Karpas-422 (cell line): ENCODE measurements at regions not wholly inside any gene's neighbourhood (a gene's known extent, or its start where the extent isn't known, plus 50 kb on each side); places are given as distances from the start of the nearest gene placed in this dataset.

Experiments used
- DNase-seq: peaks from one replicate; pipeline ENCODE4 v3.0.0-alpha.2; 2015
- H2AFZ ChIP-seq: fragments of 200-600 bp; sonication (generic); 2 replicates; pipeline ENCODE4 v1.6.1; 2014; ENCODE audit warnings: antibody characterized with exemption, low read length, mixed read lengths
- H3K27ac ChIP-seq: fragments of 200-600 bp; sonication (generic); 2 replicates; pipeline ENCODE4 v1.5.1; 2014; ENCODE audit warnings: mild to moderate bottlenecking, low read length, moderate library complexity
- H3K27me3 ChIP-seq: fragments of 200-600 bp; sonication (generic); 2 replicates; pipeline ENCODE4 v1.6.1; 2014; ENCODE audit warnings: low read length, mixed read lengths
- H3K36me3 ChIP-seq: fragments of 200-600 bp; sonication (generic); 2 replicates; pipeline ENCODE4 v1.6.1; 2014; ENCODE audit warnings: low read length, mixed read lengths; ENCODE audit not compliant: insufficient read depth
- H3K4me1 ChIP-seq: fragments of 200-600 bp; sonication (generic); 2 replicates; pipeline ENCODE4 v1.6.1; 2014; ENCODE audit warnings: mild to moderate bottlenecking, low read length, mixed read lengths
- H3K4me2 ChIP-seq: fragments of 200-600 bp; sonication (generic); 2 replicates; pipeline ENCODE4 v1.6.1; 2014; ENCODE audit warnings: low read length, low read depth, mild to moderate bottlenecking; ENCODE audit not compliant: poor library complexity, severe bottlenecking
- H3K4me3 ChIP-seq: fragments of 200-600 bp; sonication (generic); 2 replicates; pipeline ENCODE4 v1.5.1; 2014; ENCODE audit warnings: mild to moderate bottlenecking, antibody characterized with exemption, low read length, mixed read lengths
- H3K79me2 ChIP-seq: fragments of 200-600 bp; sonication (generic); 2 replicates; pipeline ENCODE4 v1.6.1; 2014; ENCODE audit warnings: mild to moderate bottlenecking, low read length, mixed read lengths
- H3K9ac ChIP-seq: fragments of 200-600 bp; sonication (generic); 2 replicates; pipeline ENCODE4 v1.6.0; 2014; ENCODE audit warnings: low read length
- H3K9me2 ChIP-seq: fragments of 200-600 bp; sonication (generic), shearing (Covaris generic); replicated peaks from 2 replicates; pipeline ENCODE4 v1.6.0; 2014; ENCODE audit warnings: mild to moderate bottlenecking, low read length, moderate library complexity; ENCODE audit not compliant: insufficient read depth
- H3K9me3 ChIP-seq: fragments of 300-700, 200-600 bp; sonication (generic); 2 replicates; pipeline ENCODE4 v1.6.1; 2014; ENCODE audit warnings: low read length, mixed read lengths
- H4K20me1 ChIP-seq: fragments of 200-600 bp; sonication (generic); 2 replicates; pipeline ENCODE4 v1.6.1; 2014; ENCODE audit warnings: mild to moderate bottlenecking, antibody characterized with exemption, low read length, low read depth; ENCODE audit not compliant: insufficient read depth

- H3K9me3 ChIP-seq, result peaks cover 18% of the 10 kb centered on the region
- H3K36me3 ChIP-seq, result no peaks in the 10 kb centered on the region
- no peak overlapping the region for H3K4me3 ChIP-seq
- no peak overlapping the region for H3K4me2 ChIP-seq
- H2AFZ ChIP-seq, result no peak overlapping the region
- no peak overlapping the region for H3K9ac ChIP-seq
- DNase-seq, result no peak
- no peaks in the 10 kb centered on the region for H3K4me1 ChIP-seq
- no peaks in the 10 kb centered on the region for H3K27me3 ChIP-seq
- H3K27ac ChIP-seq, result no peak overlapping the region
- H3K79me2 ChIP-seq, result no peaks in the 10 kb centered on the region
- H4K20me1 ChIP-seq, result no peaks in the 10 kb centered on the region
- no peaks in the 10 kb centered on the region for H3K9me2 ChIP-seq
Observed at GRCh38 chr2:172195836-172196376, 93.2 kb upstream of the DLX2 start.

DNA sequence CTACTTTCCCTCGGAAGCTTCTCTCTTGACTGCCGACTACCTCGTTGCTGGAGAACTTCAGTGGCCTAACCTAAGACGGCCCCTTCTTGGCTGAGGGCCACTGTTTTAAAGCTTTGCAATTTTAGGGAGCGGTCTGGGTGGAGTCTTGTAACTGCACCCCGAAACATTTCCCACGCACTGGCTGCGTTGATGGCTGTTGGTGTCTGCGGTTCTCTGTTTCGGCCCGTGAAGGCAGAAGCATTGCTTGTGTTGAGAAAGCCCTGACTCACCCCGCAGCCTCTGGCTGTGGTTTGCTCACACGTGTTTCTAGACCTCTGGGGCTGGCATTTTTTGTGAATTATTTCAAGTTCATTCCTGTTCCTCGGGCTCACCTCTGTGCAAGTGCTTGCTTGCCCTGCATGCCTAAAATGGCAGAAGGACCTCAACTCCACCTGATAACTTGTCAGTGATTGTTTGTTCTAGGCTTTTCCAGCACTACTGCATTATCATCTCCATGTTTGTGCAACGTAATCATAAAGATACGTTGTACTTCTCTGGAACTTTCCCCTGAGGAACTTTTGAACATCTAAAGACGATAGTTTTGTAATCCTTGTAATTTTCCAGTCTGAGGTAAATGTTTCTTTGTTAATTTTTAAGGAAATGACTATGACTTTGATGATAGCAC lies 94.2 kb upstream of the DLX2 start:
- H3K4me2 ChIP-seq, result no peak overlapping the region
- H3K4me1 ChIP-seq, result no peaks in the 10 kb centered on the region
- no peak for DNase-seq
- peaks cover 18% of the 10 kb centered on the region for H3K9me3 ChIP-seq
- H2AFZ ChIP-seq, result no peak overlapping the region
- H3K27me3 ChIP-seq, result no peaks in the 10 kb centered on the region
- no peaks in the 10 kb centered on the region for H3K36me3 ChIP-seq
- H3K4me3 ChIP-seq, result no peak overlapping the region
- no peak overlapping the region for H3K27ac ChIP-seq
- no peaks in the 10 kb centered on the region for H3K9me2 ChIP-seq
- no peaks in the 10 kb centered on the region for H3K79me2 ChIP-seq
- no peaks in the 10 kb centered on the region for H4K20me1 ChIP-seq
- H3K9ac ChIP-seq, result no peak overlapping the region

- H3K27ac ChIP-seq, result no peak overlapping the region
- DNase-seq, result no peak
- no peaks in the 10 kb centered on the region for H3K79me2 ChIP-seq
- no peaks in the 10 kb centered on the region for H3K9me2 ChIP-seq
- no peak overlapping the region for H3K4me3 ChIP-seq
- H3K36me3 ChIP-seq, result no peaks in the 10 kb centered on the region
- peaks cover 18% of the 10 kb centered on the region for H3K9me3 ChIP-seq
- H4K20me1 ChIP-seq, result no peaks in the 10 kb centered on the region
- no peaks in the 10 kb centered on the region for H3K27me3 ChIP-seq
- H3K4me2 ChIP-seq, result no peak overlapping the region
- H3K9ac ChIP-seq, result no peak overlapping the region
- H3K4me1 ChIP-seq, result no peaks in the 10 kb centered on the region
- no peak overlapping the region for H2AFZ ChIP-seq
Observed at GRCh38 chr2:172198361-172198760, 95.7 kb upstream of the DLX2 start.

GRCh38 chr2:172198908-172199307 lies 96.2 kb upstream of the DLX2 start:
- Histone ChIP-seq H3K9ac (no peak overlapping the region), H3K36me3 (no peaks in the 10 kb centered on the region), H3K4me3 (no peak overlapping the region), H2AFZ (no peak overlapping the region), H3K27ac (no peak overlapping the region), H4K20me1 (no peaks in the 10 kb centered on the region), H3K9me2 (no peaks in the 10 kb centered on the region), H3K27me3 (no peaks in the 10 kb centered on the region), H3K79me2 (no peaks in the 10 kb centered on the region), H3K4me2 (no peak overlapping the region), H3K4me1 (no peaks in the 10 kb centered on the region), H3K9me3 (peaks cover 14% of the 10 kb centered on the region)
- DNase-seq, result no peak

- H3K9me2 ChIP-seq, result no peaks in the 10 kb centered on the region
- no peaks in the 10 kb centered on the region for H3K79me2 ChIP-seq
- H4K20me1 ChIP-seq, result no peaks in the 10 kb centered on the region
- no peak overlapping the region for H3K4me3 ChIP-seq
- peaks cover 8% of the 10 kb centered on the region for H3K9me3 ChIP-seq
- no peak overlapping the region for H3K9ac ChIP-seq
- H3K36me3 ChIP-seq, result no peaks in the 10 kb centered on the region
- no peaks in the 10 kb centered on the region for H3K27me3 ChIP-seq
- H3K4me2 ChIP-seq, result no peak overlapping the region
- DNase-seq, result peak; percentile 75
- H3K27ac ChIP-seq, result no peak overlapping the region
- H2AFZ ChIP-seq, result no peak overlapping the region
- H3K4me1 ChIP-seq, result no peaks in the 10 kb centered on the region
Observed at GRCh38 chr2:172200495-172201085, 97.9 kb upstream of the DLX2 start.

DNA sequence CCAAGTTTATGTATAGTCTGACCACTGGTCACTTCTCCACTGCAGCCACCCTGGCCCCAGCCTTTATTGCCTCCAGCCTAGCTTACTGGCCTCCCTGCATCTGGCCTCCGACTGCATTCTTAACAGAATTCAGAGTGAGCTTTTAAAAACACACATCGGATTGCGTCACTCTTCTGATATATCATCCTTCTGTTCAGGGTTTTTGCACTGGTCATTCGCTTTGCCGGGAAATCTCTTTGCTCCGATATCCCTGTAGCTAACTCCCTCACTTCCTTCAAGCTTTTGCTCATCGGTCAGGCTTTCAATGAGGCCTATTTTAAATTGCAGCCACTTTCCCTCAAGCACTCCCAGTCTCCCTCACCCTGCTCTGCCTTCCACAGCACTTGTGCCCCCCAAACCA lies 101.6 kb upstream of the DLX2 start:
- Histone ChIP-seq H3K27me3 (no peaks in the 10 kb centered on the region), H4K20me1 (no peaks in the 10 kb centered on the region), H3K9me3 (peaks cover 8% of the 10 kb centered on the region), H3K4me1 (no peaks in the 10 kb centered on the region), H3K9ac (no peak overlapping the region), H3K27ac (no peak overlapping the region), H3K9me2 (no peaks in the 10 kb centered on the region), H3K4me2 (no peak overlapping the region), H2AFZ (no peak overlapping the region), H3K4me3 (no peak overlapping the region), H3K79me2 (no peaks in the 10 kb centered on the region), H3K36me3 (no peaks in the 10 kb centered on the region)
- no peak for DNase-seq

- Histone ChIP-seq H3K4me1 (no peaks in the 10 kb centered on the region), H3K27ac (no peak overlapping the region), H3K36me3 (no peaks in the 10 kb centered on the region), H3K9ac (no peak overlapping the region), H3K9me3 (peaks cover 8% of the 10 kb centered on the region), H3K79me2 (no peaks in the 10 kb centered on the region), H3K27me3 (no peaks in the 10 kb centered on the region), H2AFZ (no peak overlapping the region), H3K4me3 (no peak overlapping the region), H4K20me1 (no peaks in the 10 kb centered on the region), H3K9me2 (no peaks in the 10 kb centered on the region), H3K4me2 (no peak overlapping the region)
- no peak for DNase-seq
Observed at GRCh38 chr2:172204762-172205161, 102.1 kb upstream of the DLX2 start.

GRCh38 chr2:172205292-172205691 lies 102.6 kb upstream of the DLX2 start:
- Histone ChIP-seq H3K27me3 (no peaks in the 10 kb centered on the region), H3K9me2 (no peaks in the 10 kb centered on the region), H3K4me1 (no peaks in the 10 kb centered on the region), H3K4me3 (no peak overlapping the region), H3K36me3 (no peaks in the 10 kb centered on the region), H4K20me1 (no peaks in the 10 kb centered on the region), H3K9me3 (peaks cover 6% of the 10 kb centered on the region), H3K79me2 (no peaks in the 10 kb centered on the region), H3K27ac (no peak overlapping the region), H3K4me2 (no peak overlapping the region), H3K9ac (no peak overlapping the region), H2AFZ (no peak overlapping the region)
- DNase-seq, result no peak
